ENCODE measurements at regions not wholly inside any gene's neighbourhood (a gene's known extent, or its start where the extent isn't known, plus 50 kb on each side); places are given as distances from the start of the nearest gene placed in this dataset.

GRCh38 chr4:115970859-115971258 lies 857.4 kb upstream of the NDST4 start:
- H3K4me2 ChIP-seq, result no peak overlapping the region
- no peak overlapping the region for H3K4me3 ChIP-seq
- H2AFZ ChIP-seq, result no peak overlapping the region
- H3F3A ChIP-seq (replicated peaks; ENCODE audit: low read depth), result no peaks in the 10 kb centered on the region
- peaks cover 19% of the 10 kb centered on the region; the same call in 1 of the 2 replicates for H3K4me1 ChIP-seq (ENCODE audit: insufficient read depth)
- no peak for DNase-seq (ENCODE audit: low spot score)
- H3K27ac ChIP-seq (ENCODE audit: low read depth), result no peak overlapping the region
- no peaks in the 10 kb centered on the region for H4K20me1 ChIP-seq (replicated peaks; ENCODE audit: insufficient read depth)
- no peaks in the 10 kb centered on the region for H3K79me2 ChIP-seq (replicated peaks; ENCODE audit: insufficient read depth)
- H3K27ac Mint-ChIP-seq, result no peak overlapping the region
- peaks cover 13% of the 10 kb centered on the region; the same call in 2 of the 3 replicates for H3K9me3 Mint-ChIP-seq
- TF ChIP-seq, protein P1, sequence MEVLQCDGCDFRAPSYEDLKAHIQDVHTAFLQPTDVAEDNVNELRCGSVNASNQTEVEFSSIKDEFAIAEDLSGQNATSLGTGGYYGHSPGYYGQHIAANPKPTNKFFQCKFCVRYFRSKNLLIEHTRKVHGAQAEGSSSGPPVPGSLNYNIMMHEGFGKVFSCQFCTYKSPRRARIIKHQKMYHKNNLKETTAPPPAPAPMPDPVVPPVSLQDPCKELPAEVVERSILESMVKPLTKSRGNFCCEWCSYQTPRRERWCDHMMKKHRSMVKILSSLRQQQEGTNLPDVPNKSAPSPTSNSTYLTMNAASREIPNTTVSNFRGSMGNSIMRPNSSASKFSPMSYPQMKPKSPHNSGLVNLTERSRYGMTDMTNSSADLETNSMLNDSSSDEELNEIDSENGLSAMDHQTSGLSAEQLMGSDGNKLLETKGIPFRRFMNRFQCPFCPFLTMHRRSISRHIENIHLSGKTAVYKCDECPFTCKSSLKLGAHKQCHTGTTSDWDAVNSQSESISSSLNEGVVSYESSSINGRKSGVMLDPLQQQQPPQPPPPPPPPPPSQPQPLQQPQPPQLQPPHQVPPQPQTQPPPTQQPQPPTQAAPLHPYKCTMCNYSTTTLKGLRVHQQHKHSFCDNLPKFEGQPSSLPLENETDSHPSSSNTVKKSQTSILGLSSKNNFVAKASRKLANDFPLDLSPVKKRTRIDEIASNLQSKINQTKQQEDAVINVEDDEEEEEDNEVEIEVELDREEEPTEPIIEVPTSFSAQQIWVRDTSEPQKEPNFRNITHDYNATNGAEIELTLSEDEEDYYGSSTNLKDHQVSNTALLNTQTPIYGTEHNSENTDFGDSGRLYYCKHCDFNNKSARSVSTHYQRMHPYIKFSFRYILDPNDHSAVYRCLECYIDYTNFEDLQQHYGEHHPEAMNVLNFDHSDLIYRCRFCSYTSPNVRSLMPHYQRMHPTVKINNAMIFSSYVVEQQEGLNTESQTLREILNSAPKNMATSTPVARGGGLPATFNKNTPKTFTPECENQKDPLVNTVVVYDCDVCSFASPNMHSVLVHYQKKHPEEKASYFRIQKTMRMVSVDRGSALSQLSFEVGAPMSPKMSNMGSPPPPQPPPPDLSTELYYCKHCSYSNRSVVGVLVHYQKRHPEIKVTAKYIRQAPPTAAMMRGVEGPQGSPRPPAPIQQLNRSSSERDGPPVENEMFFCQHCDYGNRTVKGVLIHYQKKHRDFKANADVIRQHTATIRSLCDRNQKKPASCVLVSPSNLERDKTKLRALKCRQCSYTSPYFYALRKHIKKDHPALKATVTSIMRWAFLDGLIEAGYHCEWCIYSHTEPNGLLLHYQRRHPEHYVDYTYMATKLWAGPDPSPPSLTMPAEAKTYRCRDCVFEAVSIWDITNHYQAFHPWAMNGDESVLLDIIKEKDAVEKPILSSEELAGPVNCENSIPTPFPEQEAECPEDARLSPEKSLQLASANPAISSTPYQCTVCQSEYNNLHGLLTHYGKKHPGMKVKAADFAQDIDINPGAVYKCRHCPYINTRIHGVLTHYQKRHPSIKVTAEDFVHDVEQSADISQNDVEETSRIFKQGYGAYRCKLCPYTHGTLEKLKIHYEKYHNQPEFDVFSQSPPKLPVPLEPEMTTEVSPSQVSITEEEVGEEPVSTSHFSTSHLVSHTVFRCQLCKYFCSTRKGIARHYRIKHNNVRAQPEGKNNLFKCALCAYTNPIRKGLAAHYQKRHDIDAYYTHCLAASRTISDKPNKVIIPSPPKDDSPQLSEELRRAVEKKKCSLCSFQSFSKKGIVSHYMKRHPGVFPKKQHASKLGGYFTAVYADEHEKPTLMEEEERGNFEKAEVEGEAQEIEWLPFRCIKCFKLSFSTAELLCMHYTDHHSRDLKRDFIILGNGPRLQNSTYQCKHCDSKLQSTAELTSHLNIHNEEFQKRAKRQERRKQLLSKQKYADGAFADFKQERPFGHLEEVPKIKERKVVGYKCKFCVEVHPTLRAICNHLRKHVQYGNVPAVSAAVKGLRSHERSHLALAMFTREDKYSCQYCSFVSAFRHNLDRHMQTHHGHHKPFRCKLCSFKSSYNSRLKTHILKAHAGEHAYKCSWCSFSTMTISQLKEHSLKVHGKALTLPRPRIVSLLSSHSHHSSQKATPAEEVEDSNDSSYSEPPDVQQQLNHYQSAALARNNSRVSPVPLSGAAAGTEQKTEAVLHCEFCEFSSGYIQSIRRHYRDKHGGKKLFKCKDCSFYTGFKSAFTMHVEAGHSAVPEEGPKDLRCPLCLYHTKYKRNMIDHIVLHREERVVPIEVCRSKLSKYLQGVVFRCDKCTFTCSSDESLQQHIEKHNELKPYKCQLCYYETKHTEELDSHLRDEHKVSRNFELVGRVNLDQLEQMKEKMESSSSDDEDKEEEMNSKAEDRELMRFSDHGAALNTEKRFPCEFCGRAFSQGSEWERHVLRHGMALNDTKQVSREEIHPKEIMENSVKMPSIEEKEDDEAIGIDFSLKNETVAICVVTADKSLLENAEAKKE (CRISPR knock-in tag; IDR thresholded peaks at IDR 0.05), result no peak
- no peak for TF ChIP-seq EZH2 (IDR thresholded peaks at IDR 0.05; ENCODE audit: low read depth, unreplicated experiment)
- TF ChIP-seq, protein P2, sequence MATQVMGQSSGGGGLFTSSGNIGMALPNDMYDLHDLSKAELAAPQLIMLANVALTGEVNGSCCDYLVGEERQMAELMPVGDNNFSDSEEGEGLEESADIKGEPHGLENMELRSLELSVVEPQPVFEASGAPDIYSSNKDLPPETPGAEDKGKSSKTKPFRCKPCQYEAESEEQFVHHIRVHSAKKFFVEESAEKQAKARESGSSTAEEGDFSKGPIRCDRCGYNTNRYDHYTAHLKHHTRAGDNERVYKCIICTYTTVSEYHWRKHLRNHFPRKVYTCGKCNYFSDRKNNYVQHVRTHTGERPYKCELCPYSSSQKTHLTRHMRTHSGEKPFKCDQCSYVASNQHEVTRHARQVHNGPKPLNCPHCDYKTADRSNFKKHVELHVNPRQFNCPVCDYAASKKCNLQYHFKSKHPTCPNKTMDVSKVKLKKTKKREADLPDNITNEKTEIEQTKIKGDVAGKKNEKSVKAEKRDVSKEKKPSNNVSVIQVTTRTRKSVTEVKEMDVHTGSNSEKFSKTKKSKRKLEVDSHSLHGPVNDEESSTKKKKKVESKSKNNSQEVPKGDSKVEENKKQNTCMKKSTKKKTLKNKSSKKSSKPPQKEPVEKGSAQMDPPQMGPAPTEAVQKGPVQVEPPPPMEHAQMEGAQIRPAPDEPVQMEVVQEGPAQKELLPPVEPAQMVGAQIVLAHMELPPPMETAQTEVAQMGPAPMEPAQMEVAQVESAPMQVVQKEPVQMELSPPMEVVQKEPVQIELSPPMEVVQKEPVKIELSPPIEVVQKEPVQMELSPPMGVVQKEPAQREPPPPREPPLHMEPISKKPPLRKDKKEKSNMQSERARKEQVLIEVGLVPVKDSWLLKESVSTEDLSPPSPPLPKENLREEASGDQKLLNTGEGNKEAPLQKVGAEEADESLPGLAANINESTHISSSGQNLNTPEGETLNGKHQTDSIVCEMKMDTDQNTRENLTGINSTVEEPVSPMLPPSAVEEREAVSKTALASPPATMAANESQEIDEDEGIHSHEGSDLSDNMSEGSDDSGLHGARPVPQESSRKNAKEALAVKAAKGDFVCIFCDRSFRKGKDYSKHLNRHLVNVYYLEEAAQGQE (IDR thresholded peaks at IDR 0.05; ENCODE audit: unreplicated experiment), result no peak
- no peak for TF ChIP-seq JUNB (IDR thresholded peaks at IDR 0.05; ENCODE audit: unreplicated experiment)
- no peak for TF ChIP-seq ZNF331 (CRISPR knock-in tag; IDR thresholded peaks at IDR 0.05; ENCODE audit: low read depth)
- TF ChIP-seq, protein P3, sequence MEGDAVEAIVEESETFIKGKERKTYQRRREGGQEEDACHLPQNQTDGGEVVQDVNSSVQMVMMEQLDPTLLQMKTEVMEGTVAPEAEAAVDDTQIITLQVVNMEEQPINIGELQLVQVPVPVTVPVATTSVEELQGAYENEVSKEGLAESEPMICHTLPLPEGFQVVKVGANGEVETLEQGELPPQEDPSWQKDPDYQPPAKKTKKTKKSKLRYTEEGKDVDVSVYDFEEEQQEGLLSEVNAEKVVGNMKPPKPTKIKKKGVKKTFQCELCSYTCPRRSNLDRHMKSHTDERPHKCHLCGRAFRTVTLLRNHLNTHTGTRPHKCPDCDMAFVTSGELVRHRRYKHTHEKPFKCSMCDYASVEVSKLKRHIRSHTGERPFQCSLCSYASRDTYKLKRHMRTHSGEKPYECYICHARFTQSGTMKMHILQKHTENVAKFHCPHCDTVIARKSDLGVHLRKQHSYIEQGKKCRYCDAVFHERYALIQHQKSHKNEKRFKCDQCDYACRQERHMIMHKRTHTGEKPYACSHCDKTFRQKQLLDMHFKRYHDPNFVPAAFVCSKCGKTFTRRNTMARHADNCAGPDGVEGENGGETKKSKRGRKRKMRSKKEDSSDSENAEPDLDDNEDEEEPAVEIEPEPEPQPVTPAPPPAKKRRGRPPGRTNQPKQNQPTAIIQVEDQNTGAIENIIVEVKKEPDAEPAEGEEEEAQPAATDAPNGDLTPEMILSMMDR (conservative IDR thresholded peaks at IDR 0.05; ENCODE audit: low read depth in 2 of 2), result no peak
- TF ChIP-seq EZH2phosphoT487 (IDR thresholded peaks at IDR 0.05; ENCODE audit: unreplicated experiment), result no peak
- no peak for TF ChIP-seq ZNF114 (CRISPR knock-in tag; IDR thresholded peaks at IDR 0.05)
- TF ChIP-seq CREB1 (CRISPR knock-in tag; IDR thresholded peaks at IDR 0.05; ENCODE audit: low read depth), result no peak
- TF ChIP-seq POLR2AphosphoS5 (IDR thresholded peaks at IDR 0.05; ENCODE audit: low read depth), result no peak
- TF ChIP-seq NANOG (IDR thresholded peaks at IDR 0.05; ENCODE audit: borderline replicate concordance), result no peak
- no peak for TF ChIP-seq ETS1 (IDR thresholded peaks at IDR 0.05)
- no peaks in the 10 kb centered on the region for H3K9me2 ChIP-seq (ENCODE audit: insufficient read depth)
- H3K4me1 Mint-ChIP-seq, result peaks cover 31% of the 10 kb centered on the region
- no peaks in the 10 kb centered on the region for H3K27me3 ChIP-seq (ENCODE audit: insufficient read depth)
- H3K36me3 ChIP-seq (ENCODE audit: insufficient read depth), result no peaks in the 10 kb centered on the region
- H3K4me3 Mint-ChIP-seq, result no peak overlapping the region
- ATAC-seq, result no peak
- peaks cover 24% of the 10 kb centered on the region for H3K36me3 Mint-ChIP-seq (ENCODE audit: low read depth)
- peaks cover 6% of the 10 kb centered on the region for H3K27me3 Mint-ChIP-seq (ENCODE audit: insufficient read depth, low read depth, poor library complexity)

All from GM23338 (cell line).